GM19035 (cell line): ENCODE measurements at regions not wholly inside any gene's neighbourhood (a gene's known extent, or its start where the extent isn't known, plus 50 kb on each side); places are given as distances from the start of the nearest gene placed in this dataset.

Experiments
- ATAC-seq: cut with Tn5 transposase; IDR thresholded peaks from one replicate; pipeline ENCODE4 v1.9.1; 2021; ENCODE audit not compliant: unreplicated experiment

DNA sequence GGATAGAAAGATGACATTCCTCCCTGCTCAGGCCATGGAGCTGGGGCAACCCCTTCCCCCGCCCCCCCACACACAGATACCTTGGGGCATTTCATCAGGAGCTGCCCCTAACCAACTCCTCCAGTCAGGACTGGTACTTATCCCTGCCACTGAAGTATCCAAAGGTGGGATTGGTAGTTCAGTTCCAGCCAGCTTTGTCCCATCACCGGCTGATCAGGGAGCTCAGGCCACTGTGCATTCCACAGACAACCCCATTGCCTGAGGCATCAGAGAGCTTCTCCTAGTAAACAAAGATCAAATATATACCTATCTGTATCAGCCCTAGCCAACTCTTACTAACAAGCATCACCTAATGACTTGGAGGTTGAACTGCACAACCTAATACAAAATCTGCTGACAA is 218.2 kb upstream of the FMR1 start:
- no peak for ATAC-seq

GRCh38 chrX:147699061-147699460 is 212.7 kb upstream of the FMR1 start:
- ATAC-seq, result no peak

- no peak for ATAC-seq
These were observed 201.4 kb upstream of the FMR1 start for GRCh38 chrX:147710301-147710700.

- ATAC-seq, result no peak
These were observed 178.3 kb upstream of the FMR1 start for GRCh38 chrX:147733369-147733768.

DNA sequence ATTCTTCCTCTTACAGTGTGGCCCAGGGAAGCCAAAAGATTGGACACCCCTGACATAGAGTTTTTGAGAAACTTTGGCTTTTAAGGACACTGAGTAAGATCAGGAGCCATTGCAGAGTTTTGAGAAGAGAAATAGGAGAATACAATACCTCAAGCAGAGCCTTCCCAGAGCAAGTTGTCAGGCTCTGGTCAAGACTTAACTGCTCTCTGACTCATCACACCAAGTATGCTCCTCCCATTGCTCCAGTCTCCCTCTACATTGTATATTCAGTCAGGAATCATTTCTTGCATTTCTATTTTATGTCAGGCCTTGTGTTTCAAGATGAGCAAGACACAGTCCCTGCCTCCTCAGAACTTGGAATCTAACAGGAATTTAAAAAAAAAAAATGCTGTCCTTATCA is 176.4 kb upstream of the FMR1 start:
- no peak for ATAC-seq

- no peak for ATAC-seq
These were observed 175.7 kb upstream of the FMR1 start for GRCh38 chrX:147736045-147736444.

- ATAC-seq, result no peak
These were observed 174.0 kb upstream of the FMR1 start for GRCh38 chrX:147737690-147738089.

DNA sequence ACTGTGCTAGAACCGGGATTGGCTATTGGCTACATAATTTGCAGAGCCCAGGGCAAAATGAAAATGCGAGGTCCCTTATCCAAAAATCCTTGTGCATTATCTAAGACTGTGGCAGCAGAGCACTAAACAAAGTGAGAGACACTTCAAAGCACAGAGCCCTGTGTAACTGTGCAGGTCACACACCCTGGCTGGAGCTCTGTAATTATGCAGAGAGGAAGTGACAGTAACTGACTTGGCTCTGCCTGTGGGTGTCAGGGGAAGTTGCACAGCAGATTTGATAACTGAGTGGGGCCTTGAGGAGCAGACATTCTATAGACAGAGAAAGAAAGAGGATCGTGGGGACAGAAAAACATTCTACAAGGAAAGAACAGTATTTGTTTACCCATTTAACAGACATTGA is 173.5 kb upstream of the FMR1 start:
- ATAC-seq, result no peak

DNA sequence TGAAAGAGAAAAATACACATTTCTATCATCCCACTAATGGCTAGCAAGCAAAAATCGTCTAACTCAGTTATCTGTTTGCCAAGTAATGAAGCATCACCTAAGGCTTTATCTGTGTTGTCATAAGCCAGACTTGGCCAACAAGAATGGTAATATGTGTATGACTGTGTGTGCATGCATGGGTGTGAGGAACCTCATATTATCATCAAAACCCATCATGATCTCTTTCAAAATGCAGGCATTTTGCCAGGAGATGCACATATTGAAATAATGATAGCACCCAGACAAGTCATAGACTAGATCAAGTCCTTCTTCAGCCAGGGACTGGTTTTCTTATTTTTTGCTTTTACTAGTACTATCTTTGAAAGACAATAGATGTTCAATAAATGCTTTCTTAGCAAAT is 172.5 kb upstream of the FMR1 start:
- no peak for ATAC-seq

- ATAC-seq, result no peak
These were observed 169.9 kb upstream of the FMR1 start for GRCh38 chrX:147741776-147742175.

DNA sequence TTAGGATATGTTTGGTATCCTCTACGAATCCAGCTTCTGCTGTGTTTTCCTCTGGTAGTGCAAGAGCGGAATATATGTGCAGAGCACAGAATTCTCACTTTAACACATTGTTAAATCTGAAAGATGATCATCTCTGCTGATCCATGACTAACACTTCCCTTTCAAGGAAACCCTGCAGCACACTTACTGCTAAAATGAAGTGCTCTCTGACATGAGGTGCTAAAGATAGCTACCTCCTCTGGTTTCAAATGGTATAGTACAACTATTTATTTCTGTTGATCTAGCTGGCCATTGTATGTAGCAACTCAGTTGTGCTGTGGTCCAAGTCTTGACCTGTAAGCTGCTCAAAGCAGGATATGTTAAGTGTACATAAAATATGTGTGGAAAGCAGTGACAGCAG is 162.4 kb upstream of the FMR1 start:
- ATAC-seq, result no peak

- ATAC-seq, result no peak
These were observed 154.0 kb upstream of the FMR1 start for GRCh38 chrX:147757750-147758149.

DNA sequence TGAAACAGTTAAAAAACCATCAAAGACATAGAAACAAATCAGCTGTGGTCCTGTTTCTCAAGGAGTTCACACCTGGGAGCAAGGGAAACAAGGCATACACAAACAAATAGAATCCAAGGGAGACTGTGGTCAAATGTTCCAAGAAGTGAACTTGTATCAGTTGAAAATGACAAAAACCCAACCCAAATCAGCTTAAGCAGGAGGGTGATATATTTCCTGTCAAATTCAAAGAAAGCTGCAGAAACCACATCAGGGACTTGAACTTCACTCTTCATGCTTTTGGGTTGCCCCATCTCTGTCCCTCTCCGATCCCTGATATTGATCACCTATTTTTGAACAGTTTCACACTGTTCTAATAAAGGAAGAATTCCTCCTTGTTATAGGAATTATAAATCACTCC is 148.6 kb upstream of the FMR1 start:
- no peak for ATAC-seq

GRCh38 chrX:147764868-147765267 is 146.9 kb upstream of the FMR1 start:
- no peak for ATAC-seq

- ATAC-seq, result no peak
These were observed 140.9 kb upstream of the FMR1 start for GRCh38 chrX:147770858-147771257.

DNA sequence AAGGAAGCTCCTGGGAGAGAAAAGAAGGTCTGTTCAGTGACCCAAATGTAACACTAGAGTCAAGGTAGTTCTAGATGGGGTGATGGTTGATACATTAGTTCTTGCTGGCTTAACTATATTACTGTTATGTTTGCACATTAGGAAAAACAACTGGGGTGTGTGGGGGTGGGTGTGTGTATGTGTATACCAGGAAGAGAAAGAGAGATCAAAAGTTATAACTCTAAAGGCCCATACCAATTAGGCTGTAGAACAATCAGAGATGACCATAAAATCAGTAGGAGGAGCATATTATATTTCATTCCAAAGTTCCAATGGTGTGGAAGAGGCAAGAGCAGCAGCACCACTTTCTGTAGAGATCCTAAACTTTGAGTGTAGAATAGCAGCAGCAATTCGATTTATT is 134.7 kb upstream of the FMR1 start:
- no peak for ATAC-seq

DNA sequence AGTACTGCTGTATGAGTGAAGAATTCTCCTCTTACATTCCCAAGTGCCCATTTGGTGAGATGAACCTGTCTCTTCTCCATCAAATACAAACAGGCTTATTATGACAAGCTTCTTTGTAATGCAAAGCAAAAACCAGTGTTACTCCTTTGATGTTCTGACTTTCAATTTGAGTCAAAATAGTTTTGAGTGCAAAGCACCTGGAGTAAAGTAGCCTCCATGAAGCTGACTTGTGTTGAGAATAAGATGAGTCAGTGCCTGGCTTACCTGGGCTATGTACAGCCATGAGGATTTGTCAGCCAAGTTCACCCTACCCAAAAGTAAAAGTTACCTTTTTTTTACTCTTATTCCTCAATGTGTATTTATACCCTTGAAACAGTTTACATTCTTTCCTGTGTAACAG is 132.5 kb upstream of the FMR1 start:
- ATAC-seq, result no peak

DNA sequence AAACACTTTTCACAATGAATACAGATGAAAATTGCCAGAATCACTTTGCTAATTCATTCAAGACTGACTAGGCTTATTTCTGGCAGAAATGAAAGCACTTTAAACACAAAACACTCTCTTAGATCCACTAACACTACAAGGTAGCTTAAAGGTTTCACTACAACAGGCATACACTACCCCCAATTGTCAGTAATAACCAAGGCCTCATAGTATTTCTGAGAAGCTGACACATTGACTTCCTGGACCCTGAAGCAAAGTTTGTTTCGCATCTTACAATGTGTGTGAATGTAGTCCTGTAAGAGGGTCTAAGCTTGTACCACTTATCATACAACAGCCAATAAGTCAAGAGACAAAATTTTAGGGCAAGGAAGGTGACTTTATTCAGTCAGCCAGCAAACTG is 129.9 kb upstream of the FMR1 start:
- no peak for ATAC-seq

- ATAC-seq, result no peak
These were observed 122.9 kb upstream of the FMR1 start for GRCh38 chrX:147788641-147789350.

DNA sequence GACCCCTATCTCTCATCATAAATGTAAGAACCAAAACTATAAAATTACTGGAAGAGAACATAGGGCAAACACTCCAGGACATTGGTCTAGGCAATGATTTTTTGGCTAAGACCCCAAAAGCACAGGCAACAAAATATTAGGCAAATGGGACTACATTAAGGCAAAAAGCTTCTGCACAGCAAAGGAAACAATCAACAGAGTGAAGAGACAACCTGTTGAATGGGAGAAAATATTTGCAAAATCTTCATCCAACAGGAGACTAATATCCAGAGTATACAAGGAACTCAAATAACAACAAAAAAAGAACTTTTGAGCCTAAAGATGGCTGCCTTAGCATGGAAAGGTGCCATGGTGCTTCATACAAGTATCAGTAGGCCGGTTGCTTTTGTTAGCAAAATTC is 111.1 kb upstream of the FMR1 start:
- no peak for ATAC-seq

GRCh38 chrX:147803948-147804347 is 107.8 kb upstream of the FMR1 start:
- peak; percentile 65 for ATAC-seq

- ATAC-seq, result no peak
These were observed 99.9 kb upstream of the FMR1 start for GRCh38 chrX:147811803-147812202.

- no peak for ATAC-seq
These were observed 84.6 kb upstream of the FMR1 start for GRCh38 chrX:147827070-147827469.
